B cell (primary cell): ENCODE measurements at regions not wholly inside any gene's neighbourhood (a gene's known extent, or its start where the extent isn't known, plus 50 kb on each side); places are given as distances from the start of the nearest gene placed in this dataset.

Experiments
- EZH2 ChIP-seq: IDR thresholded peaks from 2 replicates; pipeline ENCODE4 v1.6.1; 2012; ENCODE audit warnings: borderline replicate concordance, low read depth, mild to moderate bottlenecking, moderate library complexity, low read length; ENCODE audit not compliant: insufficient read depth, poor library complexity, severe bottlenecking
- TF ChIP-seq, protein P1 (sequence below): fragments of 200-600 bp; IDR thresholded peaks from one replicate; pipeline ENCODE4 v1.8.0; 2022; ENCODE audit warnings: antibody characterized with exemption, mild to moderate bottlenecking

DNA sequence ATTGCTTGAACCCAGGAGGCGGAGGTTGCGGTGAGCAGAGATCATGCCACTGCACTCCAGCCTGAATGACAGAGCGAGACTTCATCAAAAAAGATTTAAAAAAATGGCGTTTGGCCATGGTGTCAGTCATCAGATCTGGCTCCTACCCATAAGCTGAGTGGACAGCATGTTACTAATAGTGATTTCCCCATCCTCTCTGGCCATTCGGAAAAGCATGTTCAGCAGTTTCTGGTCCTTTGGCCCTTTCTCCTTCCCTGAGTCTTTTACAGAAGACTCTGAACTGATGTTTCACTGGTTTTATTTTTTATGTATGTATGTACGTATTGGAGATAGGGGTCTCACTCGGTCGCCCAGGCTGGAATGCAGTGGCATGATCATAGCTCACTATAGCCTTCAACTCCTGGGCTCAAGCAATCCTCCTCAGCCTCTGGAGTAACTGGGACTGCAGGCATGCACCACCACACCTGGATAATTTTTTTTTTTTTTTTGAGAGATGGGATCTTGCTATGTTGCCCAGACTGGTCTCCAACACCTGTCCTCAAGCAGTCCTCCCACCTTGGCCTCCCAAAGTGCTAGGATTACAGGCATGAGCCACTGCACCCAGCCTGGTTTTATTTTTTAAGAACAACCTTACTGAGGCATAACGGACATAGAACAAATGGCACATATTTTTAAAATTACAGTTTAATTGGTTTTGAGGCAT is 84.2 kb upstream of the CNKSR3 start:
- TF ChIP-seq, protein P1, sequence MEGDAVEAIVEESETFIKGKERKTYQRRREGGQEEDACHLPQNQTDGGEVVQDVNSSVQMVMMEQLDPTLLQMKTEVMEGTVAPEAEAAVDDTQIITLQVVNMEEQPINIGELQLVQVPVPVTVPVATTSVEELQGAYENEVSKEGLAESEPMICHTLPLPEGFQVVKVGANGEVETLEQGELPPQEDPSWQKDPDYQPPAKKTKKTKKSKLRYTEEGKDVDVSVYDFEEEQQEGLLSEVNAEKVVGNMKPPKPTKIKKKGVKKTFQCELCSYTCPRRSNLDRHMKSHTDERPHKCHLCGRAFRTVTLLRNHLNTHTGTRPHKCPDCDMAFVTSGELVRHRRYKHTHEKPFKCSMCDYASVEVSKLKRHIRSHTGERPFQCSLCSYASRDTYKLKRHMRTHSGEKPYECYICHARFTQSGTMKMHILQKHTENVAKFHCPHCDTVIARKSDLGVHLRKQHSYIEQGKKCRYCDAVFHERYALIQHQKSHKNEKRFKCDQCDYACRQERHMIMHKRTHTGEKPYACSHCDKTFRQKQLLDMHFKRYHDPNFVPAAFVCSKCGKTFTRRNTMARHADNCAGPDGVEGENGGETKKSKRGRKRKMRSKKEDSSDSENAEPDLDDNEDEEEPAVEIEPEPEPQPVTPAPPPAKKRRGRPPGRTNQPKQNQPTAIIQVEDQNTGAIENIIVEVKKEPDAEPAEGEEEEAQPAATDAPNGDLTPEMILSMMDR, result no peak
- TF ChIP-seq EZH2, result no peak
